ENCODE measurements at regions not wholly inside any gene's neighbourhood (a gene's known extent, or its start where the extent isn't known, plus 50 kb on each side); places are given as distances from the start of the nearest gene placed in this dataset.

- no peak for TF ChIP-seq TAF1 (IDR thresholded peaks at IDR 0.05; ENCODE audit: low read depth)
- TF ChIP-seq ZBTB7A (IDR thresholded peaks at IDR 0.05; ENCODE audit: low read depth), result no peak
These were observed 336.5 kb downstream of the RPS6KC1 start for GRCh38 chr1:213387380-213388015.

- TF ChIP-seq MAX (IDR thresholded peaks at IDR 0.05) (no peak), FOXM1 (IDR thresholded peaks at IDR 0.05; ENCODE audit: borderline replicate concordance, low read depth) (no peak), TAF1 (IDR thresholded peaks at IDR 0.05; ENCODE audit: low read depth) (no peak), USF1 (IDR thresholded peaks at IDR 0.05) (no peak), TCF12 (IDR thresholded peaks at IDR 0.05; ENCODE audit: low read depth) (no peak), ZBTB7A (IDR thresholded peaks at IDR 0.05; ENCODE audit: low read depth) (no peak), EP300 (IDR thresholded peaks at IDR 0.05; ENCODE audit: borderline replicate concordance) (no peak), CEBPB (IDR thresholded peaks at IDR 0.05) (no peak), EGR1 (IDR thresholded peaks at IDR 0.05) (no peak), CREB1 (IDR thresholded peaks at IDR 0.05; ENCODE audit: low read depth) (no peak), REST (IDR thresholded peaks at IDR 0.05; ENCODE audit: low read depth) (no peak), RAD21 (IDR thresholded peaks at IDR 0.05; ENCODE audit: low read depth) (no peak)
These were observed 337.2 kb downstream of the RPS6KC1 start for GRCh38 chr1:213388199-213388598.

- TF ChIP-seq ZBTB7A (IDR thresholded peaks at IDR 0.05; ENCODE audit: low read depth), result no peak
- no peak for TF ChIP-seq RAD21 (IDR thresholded peaks at IDR 0.05; ENCODE audit: low read depth)
- TF ChIP-seq CREB1 (IDR thresholded peaks at IDR 0.05; ENCODE audit: low read depth), result no peak
- TF ChIP-seq EGR1 (IDR thresholded peaks at IDR 0.05), result no peak
- no peak for TF ChIP-seq MAX (IDR thresholded peaks at IDR 0.05)
- no peak for TF ChIP-seq USF1 (IDR thresholded peaks at IDR 0.05)
- TF ChIP-seq YY1 (IDR thresholded peaks at IDR 0.05; ENCODE audit: low read depth), result no peak
- TF ChIP-seq NFIC (IDR thresholded peaks at IDR 0.05), result no peak
- no peak for TF ChIP-seq REST (IDR thresholded peaks at IDR 0.05; ENCODE audit: low read depth)
- no peak for TF ChIP-seq CEBPB (IDR thresholded peaks at IDR 0.05)
These were observed 338.1 kb downstream of the RPS6KC1 start for GRCh38 chr1:213389061-213389581.

GRCh38 chr1:213391445-213391844 lies 340.4 kb downstream of the RPS6KC1 start:
- TF ChIP-seq YY1 (IDR thresholded peaks at IDR 0.05; ENCODE audit: low read depth), result no peak
- TF ChIP-seq NFIC (IDR thresholded peaks at IDR 0.05), result no peak
- no peak for TF ChIP-seq REST (IDR thresholded peaks at IDR 0.05; ENCODE audit: low read depth)
- TF ChIP-seq CEBPB (IDR thresholded peaks at IDR 0.05), result no peak
- TF ChIP-seq EGR1 (IDR thresholded peaks at IDR 0.05), result no peak
- TF ChIP-seq USF1 (IDR thresholded peaks at IDR 0.05), result no peak
- no peak for TF ChIP-seq FOXM1 (IDR thresholded peaks at IDR 0.05; ENCODE audit: borderline replicate concordance, low read depth)

Data from Ishikawa (cell line).